Kidney (tissue), 13 donors: ENCODE measurements at regions not wholly inside any gene's neighbourhood (a gene's known extent, or its start where the extent isn't known, plus 50 kb on each side); places are given as distances from the start of the nearest gene placed in this dataset.

Experiments used
- DNase-seq, 5 donors: peaks; one replicate each; pipeline ENCODE4 v3.0.0-alpha.2; 2013 to 2020
- FAIRE-seq: peaks from 2 replicates; lab custom pipeline; 2012; peaks lifted over from hg19 to GRCh38; lab: Jason Lieb, UNC
- H3K27ac ChIP-seq, 2 donors: one replicate each; pipeline ENCODE4 v1.7.0; 2013; ENCODE audit warnings: low read depth in 2 of 2, low read length in 2 of 2, inconsistent platforms in 1 of 2
- H3K27me3 ChIP-seq: one replicate; pipeline ENCODE4 v1.7.1; 2013; ENCODE audit warnings: low read length, inconsistent platforms; ENCODE audit not compliant: control insufficient read depth, insufficient read depth
- H3K36me3 ChIP-seq, 3 donors: one replicate each; pipeline versions ENCODE4 v1.7.0 to v1.7.1; 2013; ENCODE audit warnings: low read length in 3 of 3, control low read depth in 1 of 3, inconsistent platforms in 1 of 3; ENCODE audit not compliant: insufficient read depth in 3 of 3, control insufficient read depth in 2 of 3
- H3K4me1 ChIP-seq, 3 donors: one replicate each; pipeline versions ENCODE4 v1.7.0 to v1.7.1; 2013; ENCODE audit warnings: low read length in 3 of 3, inconsistent platforms in 1 of 3, low read depth in 1 of 3; ENCODE audit not compliant: control insufficient read depth in 2 of 3, insufficient read depth in 2 of 3
- H3K4me3 ChIP-seq, 3 donors: one replicate each; pipeline versions ENCODE4 v1.7.0 to v1.8.1; 2013; ENCODE audit warnings: low read length in 3 of 3, control low read depth in 1 of 3, inconsistent platforms in 1 of 3
- H3K9ac ChIP-seq, 3 donors: one replicate each; pipeline versions ENCODE4 v1.7.0 to v1.7.1; 2013; ENCODE audit warnings: low read length in 3 of 3, control low read depth in 1 of 3, inconsistent platforms in 1 of 3
- H3K9me3 ChIP-seq, 3 donors: one replicate each; pipeline versions ENCODE4 v1.7.0 to v1.7.1; 2013; ENCODE audit warnings: low read length in 3 of 3, control low read depth in 1 of 3, inconsistent platforms in 1 of 3; ENCODE audit not compliant: control insufficient read depth in 2 of 3, insufficient read depth in 1 of 3
- CTCF ChIP-seq: IDR thresholded peaks from 3 replicates; pipeline ENCODE4 v1.5.1; 2012; ENCODE audit warnings: mild to moderate bottlenecking, moderate library complexity, borderline replicate concordance; ENCODE audit not compliant: insufficient read depth; ENCODE audit errors: extremely low read depth
- intact Hi-C: fragments of 100-400 bp; cut with DNase I; formaldehyde crosslinking; loops from one replicate; pipeline ENCODE4 v1.11.1; 2022
- donor health status: control.
- donor health status: control.
- donor health status: control.
- donor health status: control.
- donor health status: control.
- donor health status: DM: yes; HTN: yes; CAD: no.
- donor health status: Normal renal cell carcinoma (clear cell type).

DNA sequence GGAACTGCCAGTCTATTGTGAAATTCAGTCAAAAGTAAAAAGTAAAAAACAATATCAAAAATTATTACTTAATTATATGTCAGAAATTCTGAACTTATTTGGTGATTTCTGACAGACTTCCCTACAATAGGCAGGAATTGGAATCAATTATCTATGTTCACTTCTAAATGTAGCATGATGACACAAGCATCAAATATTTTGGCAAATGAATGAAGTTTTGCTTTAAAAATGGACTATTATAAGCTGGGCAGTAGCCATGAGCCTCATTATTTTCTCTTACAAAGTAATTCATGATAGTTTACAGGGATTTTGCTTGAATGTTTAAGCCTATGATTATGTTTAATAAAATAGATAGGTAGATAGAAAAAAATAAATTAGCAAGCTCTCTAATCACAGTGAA, 582.6 kb downstream of the SLITRK6 start:
- Histone ChIP-seq H3K9me3 (no peaks in the 10 kb centered on the region), H3K9ac (no peak overlapping the region), H3K27ac (no peak overlapping the region), H3K36me3 (no peaks in the 10 kb centered on the region), H3K4me1 (no peaks in the 10 kb centered on the region), H3K4me3 (no peak overlapping the region), H3K27me3 (no peaks in the 10 kb centered on the region)
- FAIRE-seq (no peak), DNase-seq (no peak)
- no peak for TF ChIP-seq CTCF
- intact Hi-C loops, result no loop called here

- H3K4me1 ChIP-seq, result no peaks in the 10 kb centered on the region
- no peaks in the 10 kb centered on the region for H3K9me3 ChIP-seq
- intact Hi-C loops, result no loop called here
- DNase-seq, result no peak
- no peak for FAIRE-seq
- H3K36me3 ChIP-seq, result no peaks in the 10 kb centered on the region
- TF ChIP-seq CTCF, result no peak
- H3K27ac ChIP-seq, result no peak overlapping the region
- no peak overlapping the region for H3K9ac ChIP-seq
- no peak overlapping the region for H3K4me3 ChIP-seq
- no peaks in the 10 kb centered on the region for H3K27me3 ChIP-seq
Measured at GRCh38 chr13:85212692-85213091, 586.5 kb downstream of the SLITRK6 start.

DNA sequence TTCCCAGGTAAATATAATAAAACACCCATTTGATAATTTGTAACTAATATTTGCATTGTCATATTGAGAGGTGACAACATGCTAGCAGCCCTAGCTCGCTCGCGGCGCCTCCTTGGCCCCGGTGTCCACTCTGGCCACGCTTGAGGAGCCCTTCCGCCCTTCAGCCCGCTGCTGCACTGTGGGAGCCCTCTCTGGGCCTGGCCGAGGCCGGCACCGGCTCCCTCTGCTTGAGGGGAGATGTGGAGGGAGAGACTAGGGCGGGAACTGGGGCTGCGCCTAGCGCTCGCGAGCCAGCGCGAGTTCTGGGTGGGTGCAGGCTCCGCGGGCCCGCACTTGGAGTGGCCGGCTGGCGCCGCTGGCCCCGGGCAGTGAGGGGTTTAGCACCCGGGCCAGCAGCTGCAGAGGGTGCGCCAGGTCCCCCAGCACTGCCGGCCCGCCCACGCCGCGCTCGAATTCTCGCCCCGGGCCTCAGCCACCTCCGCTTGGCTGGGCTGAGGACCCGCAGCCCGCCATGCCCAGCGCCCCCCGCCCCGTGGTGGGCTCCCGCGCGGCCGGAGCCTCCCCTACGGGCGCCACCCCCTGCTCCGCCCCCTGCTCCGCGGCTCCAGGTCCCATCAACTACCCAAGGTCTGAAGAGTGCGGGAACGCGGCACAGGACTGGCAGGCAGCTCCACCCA, 594.4 kb downstream of the SLITRK6 start:
- intact Hi-C loops, result no loop called here
- no peak overlapping the region for H3K9ac ChIP-seq
- no peak overlapping the region for H3K4me3 ChIP-seq
- H3K27ac ChIP-seq, result no peak overlapping the region
- no peaks in the 10 kb centered on the region for H3K27me3 ChIP-seq
- FAIRE-seq (no peak), DNase-seq (no peak)
- no peak for TF ChIP-seq CTCF
- H3K36me3 ChIP-seq, result no peaks in the 10 kb centered on the region
- no peaks in the 10 kb centered on the region for H3K4me1 ChIP-seq
- no peaks in the 10 kb centered on the region for H3K9me3 ChIP-seq

- Histone ChIP-seq H3K4me3 (no peak overlapping the region), H3K27ac (no peak overlapping the region), H3K27me3 (no peaks in the 10 kb centered on the region), H3K9ac (no peak overlapping the region), H3K9me3 (no peaks in the 10 kb centered on the region), H3K36me3 (no peaks in the 10 kb centered on the region), H3K4me1 (no peaks in the 10 kb centered on the region)
- intact Hi-C loops, result no loop called here
- FAIRE-seq (no peak), DNase-seq (no peak)
- no peak for TF ChIP-seq CTCF
Measured at GRCh38 chr13:85197431-85197830, 601.8 kb downstream of the SLITRK6 start.
